ENCODE measurements at regions not wholly inside any gene's neighbourhood (a gene's known extent, or its start where the extent isn't known, plus 50 kb on each side); places are given as distances from the start of the nearest gene placed in this dataset.
A peak's percentile ranks its signal among the peaks of the same experiment; 100 is the strongest.

DNA sequence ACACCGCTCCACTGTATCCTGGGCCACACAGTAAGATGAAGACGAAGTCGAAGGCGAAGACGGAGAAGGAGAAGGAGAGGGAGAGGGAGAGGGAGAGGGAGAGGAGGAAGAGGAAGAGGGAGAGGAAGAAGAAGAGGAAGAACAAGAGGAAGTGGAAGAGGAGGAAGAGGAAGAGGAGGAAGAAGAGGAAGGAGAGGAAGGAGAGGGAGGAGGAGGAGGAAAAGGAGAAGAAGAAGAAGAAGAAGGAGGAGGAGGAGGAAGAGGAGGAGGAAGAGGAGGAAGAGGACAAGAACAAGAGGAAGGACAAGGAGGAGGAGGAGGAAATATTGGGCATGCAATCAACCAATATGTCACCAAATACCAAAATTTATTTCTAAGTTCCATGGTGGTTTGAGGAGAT, 149.5 kb upstream of the ERCC4 start:
- no peak for TF ChIP-seq ZNF558 (tag by site-specific recombination; IDR thresholded peaks at IDR 0.05)
- TF ChIP-seq, protein P1, sequence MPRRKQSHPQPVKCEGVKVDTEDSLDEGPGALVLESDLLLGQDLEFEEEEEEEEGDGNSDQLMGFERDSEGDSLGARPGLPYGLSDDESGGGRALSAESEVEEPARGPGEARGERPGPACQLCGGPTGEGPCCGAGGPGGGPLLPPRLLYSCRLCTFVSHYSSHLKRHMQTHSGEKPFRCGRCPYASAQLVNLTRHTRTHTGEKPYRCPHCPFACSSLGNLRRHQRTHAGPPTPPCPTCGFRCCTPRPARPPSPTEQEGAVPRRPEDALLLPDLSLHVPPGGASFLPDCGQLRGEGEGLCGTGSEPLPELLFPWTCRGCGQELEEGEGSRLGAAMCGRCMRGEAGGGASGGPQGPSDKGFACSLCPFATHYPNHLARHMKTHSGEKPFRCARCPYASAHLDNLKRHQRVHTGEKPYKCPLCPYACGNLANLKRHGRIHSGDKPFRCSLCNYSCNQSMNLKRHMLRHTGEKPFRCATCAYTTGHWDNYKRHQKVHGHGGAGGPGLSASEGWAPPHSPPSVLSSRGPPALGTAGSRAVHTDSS (tag by site-specific recombination; IDR thresholded peaks at IDR 0.05) = peak; percentile 91
- no peak for TF ChIP-seq ZNF701 (tag by site-specific recombination; IDR thresholded peaks at IDR 0.05)
- no peak for TF ChIP-seq ZFP37 (tag by site-specific recombination; IDR thresholded peaks at IDR 0.05)
- TF ChIP-seq, protein P2, sequence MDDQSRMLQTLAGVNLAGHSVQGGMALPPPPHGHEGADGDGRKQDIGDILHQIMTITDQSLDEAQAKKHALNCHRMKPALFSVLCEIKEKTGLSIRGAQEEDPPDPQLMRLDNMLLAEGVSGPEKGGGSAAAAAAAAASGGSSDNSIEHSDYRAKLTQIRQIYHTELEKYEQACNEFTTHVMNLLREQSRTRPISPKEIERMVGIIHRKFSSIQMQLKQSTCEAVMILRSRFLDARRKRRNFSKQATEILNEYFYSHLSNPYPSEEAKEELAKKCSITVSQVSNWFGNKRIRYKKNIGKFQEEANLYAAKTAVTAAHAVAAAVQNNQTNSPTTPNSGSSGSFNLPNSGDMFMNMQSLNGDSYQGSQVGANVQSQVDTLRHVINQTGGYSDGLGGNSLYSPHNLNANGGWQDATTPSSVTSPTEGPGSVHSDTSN (CRISPR knock-in tag; IDR thresholded peaks at IDR 0.05) = no peak
- TF ChIP-seq ZNF785 (tag by site-specific recombination; IDR thresholded peaks at IDR 0.05) = no peak
- no peak for TF ChIP-seq ZNF433 (tag by site-specific recombination; IDR thresholded peaks at IDR 0.05; ENCODE audit: low read depth)
- TF ChIP-seq ZNF175 (tag by site-specific recombination; IDR thresholded peaks at IDR 0.05) = no peak
- ChIA-PET CTCF (interaction anchor here (0.6 kb wide), 1 partner anchor 26 kb away, joined by 4 read pairs; no protein-coding TSS in a partner anchor), POLR2A (no interaction called here)
- Histone ChIP-seq H3K36me3 (ENCODE audit: control insufficient read depth in 2 of 2, insufficient read depth in 1 of 2, low read length in 2 of 2) (no peaks in the 10 kb centered on the region), H3K4me3 (ENCODE audit: low read depth, low read length) (no peak overlapping the region), H3K9me3 (ENCODE audit: control insufficient read depth, insufficient read depth, low read depth, low read length) (no peaks in the 10 kb centered on the region), H3K4me1 (ENCODE audit: control insufficient read depth, insufficient read depth, low read length) (no peaks in the 10 kb centered on the region), H3K27ac (ENCODE audit: extremely low read depth, low read depth, low read length) (no peak overlapping the region)

DNA sequence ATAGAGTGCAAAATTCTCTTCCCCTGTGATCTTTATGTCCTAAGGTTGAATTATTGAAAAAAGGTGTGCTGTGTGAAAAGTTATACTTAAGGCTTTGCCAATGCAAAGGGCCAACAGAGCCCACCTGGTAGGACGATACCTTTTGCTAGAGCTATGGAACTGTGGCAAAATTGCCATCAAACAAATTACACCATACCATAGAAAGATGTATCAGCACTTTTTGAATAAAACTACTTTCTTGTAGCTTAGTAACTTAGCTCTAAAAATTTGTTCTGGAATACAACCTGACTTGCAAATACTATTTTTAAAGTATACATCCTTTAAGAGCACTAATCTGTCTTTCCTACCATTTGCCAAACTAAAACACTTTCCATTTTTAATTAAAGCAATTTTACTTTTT, 147.2 kb upstream of the ERCC4 start:
- H3K4me1 ChIP-seq (ENCODE audit: control insufficient read depth, insufficient read depth, low read length) = no peaks in the 10 kb centered on the region
- no peak overlapping the region for H3K27ac ChIP-seq (ENCODE audit: extremely low read depth, low read depth, low read length)
- H3K4me3 ChIP-seq (ENCODE audit: low read depth, low read length) = no peak overlapping the region
- TF ChIP-seq ZNF354C (tag by site-specific recombination; IDR thresholded peaks at IDR 0.05; ENCODE audit: borderline replicate concordance, low read depth) (no peak), ZNF23 (tag by site-specific recombination; IDR thresholded peaks at IDR 0.05; ENCODE audit: borderline replicate concordance) (no peak), ZNF555 (tag by site-specific recombination; conservative IDR thresholded peaks at IDR 0.05) (no peak), OVOL3 (tag by site-specific recombination; IDR thresholded peaks at IDR 0.05) (no peak), ZNF426 (tag by site-specific recombination; IDR thresholded peaks at IDR 0.05) (no peak), EGR2 (tag by site-specific recombination; IDR thresholded peaks at IDR 0.05; ENCODE audit: low read depth) (no peak), TCF7L2 (IDR thresholded peaks at IDR 0.05; ENCODE audit: borderline replicate concordance, low read depth, low read length) (no peak), ZNF292 (tag by site-specific recombination; IDR thresholded peaks at IDR 0.05; ENCODE audit: borderline replicate concordance, low read depth) (no peak), ZNF121 (tag by site-specific recombination; IDR thresholded peaks at IDR 0.05) (no peak), ZNF558 (tag by site-specific recombination; IDR thresholded peaks at IDR 0.05) (no peak)
- TF ChIP-seq, protein P3, sequence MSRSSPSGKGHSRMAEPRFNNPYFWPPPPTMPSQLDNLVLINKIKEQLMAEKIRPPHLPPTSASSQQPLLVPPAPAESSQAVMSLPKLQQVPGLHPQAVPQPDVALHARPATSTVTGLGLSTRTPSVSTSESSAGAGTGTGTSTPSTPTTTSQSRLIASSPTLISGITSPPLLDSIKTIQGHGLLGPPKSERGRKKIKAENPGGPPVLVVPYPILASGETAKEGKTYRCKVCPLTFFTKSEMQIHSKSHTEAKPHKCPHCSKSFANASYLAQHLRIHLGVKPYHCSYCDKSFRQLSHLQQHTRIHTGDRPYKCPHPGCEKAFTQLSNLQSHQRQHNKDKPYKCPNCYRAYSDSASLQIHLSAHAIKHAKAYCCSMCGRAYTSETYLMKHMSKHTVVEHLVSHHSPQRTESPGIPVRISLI (tag by site-specific recombination; IDR thresholded peaks at IDR 0.05) = no peak
- TF ChIP-seq, protein P4, sequence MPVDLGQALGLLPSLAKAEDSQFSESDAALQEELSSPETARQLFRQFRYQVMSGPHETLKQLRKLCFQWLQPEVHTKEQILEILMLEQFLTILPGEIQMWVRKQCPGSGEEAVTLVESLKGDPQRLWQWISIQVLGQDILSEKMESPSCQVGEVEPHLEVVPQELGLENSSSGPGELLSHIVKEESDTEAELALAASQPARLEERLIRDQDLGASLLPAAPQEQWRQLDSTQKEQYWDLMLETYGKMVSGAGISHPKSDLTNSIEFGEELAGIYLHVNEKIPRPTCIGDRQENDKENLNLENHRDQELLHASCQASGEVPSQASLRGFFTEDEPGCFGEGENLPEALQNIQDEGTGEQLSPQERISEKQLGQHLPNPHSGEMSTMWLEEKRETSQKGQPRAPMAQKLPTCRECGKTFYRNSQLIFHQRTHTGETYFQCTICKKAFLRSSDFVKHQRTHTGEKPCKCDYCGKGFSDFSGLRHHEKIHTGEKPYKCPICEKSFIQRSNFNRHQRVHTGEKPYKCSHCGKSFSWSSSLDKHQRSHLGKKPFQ (tag by site-specific recombination; IDR thresholded peaks at IDR 0.05) = no peak
- TF ChIP-seq, protein P5, sequence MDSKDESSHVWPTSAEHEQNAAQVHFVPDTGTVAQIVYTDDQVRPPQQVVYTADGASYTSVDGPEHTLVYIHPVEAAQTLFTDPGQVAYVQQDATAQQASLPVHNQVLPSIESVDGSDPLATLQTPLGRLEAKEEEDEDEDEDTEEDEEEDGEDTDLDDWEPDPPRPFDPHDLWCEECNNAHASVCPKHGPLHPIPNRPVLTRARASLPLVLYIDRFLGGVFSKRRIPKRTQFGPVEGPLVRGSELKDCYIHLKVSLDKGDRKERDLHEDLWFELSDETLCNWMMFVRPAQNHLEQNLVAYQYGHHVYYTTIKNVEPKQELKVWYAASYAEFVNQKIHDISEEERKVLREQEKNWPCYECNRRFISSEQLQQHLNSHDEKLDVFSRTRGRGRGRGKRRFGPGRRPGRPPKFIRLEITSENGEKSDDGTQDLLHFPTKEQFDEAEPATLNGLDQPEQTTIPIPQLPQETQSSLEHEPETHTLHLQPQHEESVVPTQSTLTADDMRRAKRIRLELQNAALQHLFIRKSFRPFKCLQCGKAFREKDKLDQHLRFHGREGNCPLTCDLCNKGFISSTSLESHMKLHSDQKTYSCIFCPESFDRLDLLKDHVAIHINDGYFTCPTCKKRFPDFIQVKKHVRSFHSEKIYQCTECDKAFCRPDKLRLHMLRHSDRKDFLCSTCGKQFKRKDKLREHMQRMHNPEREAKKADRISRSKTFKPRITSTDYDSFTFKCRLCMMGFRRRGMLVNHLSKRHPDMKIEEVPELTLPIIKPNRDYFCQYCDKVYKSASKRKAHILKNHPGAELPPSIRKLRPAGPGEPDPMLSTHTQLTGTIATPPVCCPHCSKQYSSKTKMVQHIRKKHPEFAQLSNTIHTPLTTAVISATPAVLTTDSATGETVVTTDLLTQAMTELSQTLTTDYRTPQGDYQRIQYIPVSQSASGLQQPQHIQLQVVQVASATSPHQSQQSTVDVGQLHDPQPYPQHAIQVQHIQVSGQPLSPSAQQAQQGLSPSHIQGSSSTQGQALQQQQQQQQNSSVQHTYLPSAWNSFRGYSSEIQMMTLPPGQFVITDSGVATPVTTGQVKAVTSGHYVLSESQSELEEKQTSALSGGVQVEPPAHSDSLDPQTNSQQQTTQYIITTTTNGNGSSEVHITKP (tag by site-specific recombination; IDR thresholded peaks at IDR 0.05) = no peak
- TF ChIP-seq, protein P6, sequence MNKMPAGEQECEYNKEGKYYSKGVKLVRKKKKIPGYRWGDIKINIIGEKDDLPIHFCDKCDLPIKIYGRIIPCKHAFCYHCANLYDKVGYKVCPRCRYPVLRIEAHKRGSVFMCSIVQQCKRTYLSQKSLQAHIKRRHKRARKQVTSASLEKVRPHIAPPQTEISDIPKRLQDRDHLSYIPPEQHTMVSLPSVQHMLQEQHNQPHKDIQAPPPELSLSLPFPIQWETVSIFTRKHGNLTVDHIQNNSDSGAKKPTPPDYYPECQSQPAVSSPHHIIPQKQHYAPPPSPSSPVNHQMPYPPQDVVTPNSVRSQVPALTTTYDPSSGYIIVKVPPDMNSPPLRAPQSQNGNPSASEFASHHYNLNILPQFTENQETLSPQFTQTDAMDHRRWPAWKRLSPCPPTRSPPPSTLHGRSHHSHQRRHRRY (tag by site-specific recombination; IDR thresholded peaks at IDR 0.05) = no peak
- no peaks in the 10 kb centered on the region for H3K36me3 ChIP-seq (ENCODE audit: control insufficient read depth in 2 of 2, insufficient read depth in 1 of 2, low read length in 2 of 2)
- POLR2A ChIA-PET = no interaction called here
- H3K9me3 ChIP-seq (ENCODE audit: control insufficient read depth, insufficient read depth, low read depth, low read length) = no peaks in the 10 kb centered on the region
- CTCF ChIA-PET = no interaction called here
